ENCODE measurements at regions not wholly inside any gene's neighbourhood (a gene's known extent, or its start where the extent isn't known, plus 50 kb on each side); places are given as distances from the start of the nearest gene placed in this dataset.

DNA sequence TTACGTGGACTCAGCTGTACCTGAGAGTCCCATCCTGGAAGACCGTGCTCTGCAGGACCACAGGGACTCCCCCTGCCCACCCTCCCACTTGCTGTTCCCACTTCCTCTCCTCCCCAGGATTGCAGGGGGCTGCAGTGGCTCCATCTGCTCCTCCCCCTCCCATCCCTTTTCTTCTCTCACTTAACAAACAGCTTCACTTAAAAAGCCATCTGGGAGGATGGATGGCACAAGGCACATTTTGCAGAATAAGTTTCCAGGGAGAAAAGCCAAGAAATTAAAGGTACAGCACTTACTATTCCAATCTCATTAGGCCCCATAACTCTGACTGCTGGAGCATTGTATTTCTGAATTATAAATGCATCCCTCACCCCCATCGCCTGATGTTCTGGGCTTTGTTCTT, 458.7 kb downstream of the PTPRU start:
- H3K36me3 ChIP-seq = no peaks in the 10 kb centered on the region
- no peaks in the 10 kb centered on the region for H3K4me1 ChIP-seq (ENCODE audit: control insufficient read depth in 1 of 2, insufficient read depth in 1 of 2, low read depth in 1 of 2, low read length in 1 of 2)
- no peaks in the 10 kb centered on the region for H3K27me3 ChIP-seq
- H3K4me3 ChIP-seq (ENCODE audit: low read depth in 1 of 2, low read length in 1 of 2) = no peak overlapping the region
- H3K27ac ChIP-seq = no peak overlapping the region
- no peaks in the 10 kb centered on the region for H3K9me3 ChIP-seq
- TF ChIP-seq, protein P1, sequence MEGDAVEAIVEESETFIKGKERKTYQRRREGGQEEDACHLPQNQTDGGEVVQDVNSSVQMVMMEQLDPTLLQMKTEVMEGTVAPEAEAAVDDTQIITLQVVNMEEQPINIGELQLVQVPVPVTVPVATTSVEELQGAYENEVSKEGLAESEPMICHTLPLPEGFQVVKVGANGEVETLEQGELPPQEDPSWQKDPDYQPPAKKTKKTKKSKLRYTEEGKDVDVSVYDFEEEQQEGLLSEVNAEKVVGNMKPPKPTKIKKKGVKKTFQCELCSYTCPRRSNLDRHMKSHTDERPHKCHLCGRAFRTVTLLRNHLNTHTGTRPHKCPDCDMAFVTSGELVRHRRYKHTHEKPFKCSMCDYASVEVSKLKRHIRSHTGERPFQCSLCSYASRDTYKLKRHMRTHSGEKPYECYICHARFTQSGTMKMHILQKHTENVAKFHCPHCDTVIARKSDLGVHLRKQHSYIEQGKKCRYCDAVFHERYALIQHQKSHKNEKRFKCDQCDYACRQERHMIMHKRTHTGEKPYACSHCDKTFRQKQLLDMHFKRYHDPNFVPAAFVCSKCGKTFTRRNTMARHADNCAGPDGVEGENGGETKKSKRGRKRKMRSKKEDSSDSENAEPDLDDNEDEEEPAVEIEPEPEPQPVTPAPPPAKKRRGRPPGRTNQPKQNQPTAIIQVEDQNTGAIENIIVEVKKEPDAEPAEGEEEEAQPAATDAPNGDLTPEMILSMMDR (IDR thresholded peaks at IDR 0.05) = no peak

DNA sequence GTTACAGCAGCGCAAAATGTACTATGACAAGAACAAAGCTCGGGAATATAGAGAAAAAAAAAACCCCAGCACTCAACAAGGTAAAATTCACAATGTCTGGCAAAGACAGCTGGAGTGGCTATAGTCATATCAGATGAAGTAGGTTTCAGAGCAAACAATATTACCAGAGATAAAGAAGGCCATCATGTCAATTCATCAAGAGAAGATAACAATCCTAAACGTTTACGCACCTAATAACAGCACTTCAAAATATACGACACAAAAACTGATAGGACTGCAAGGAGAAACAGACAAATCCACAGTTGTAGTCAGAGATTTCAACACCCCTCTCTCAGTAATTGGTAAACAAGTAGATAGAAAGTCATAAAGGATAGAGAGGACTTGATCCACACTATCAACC, 455.2 kb downstream of the PTPRU start:
- Histone ChIP-seq H3K9me3 (no peaks in the 10 kb centered on the region), H3K27me3 (peaks cover 13% of the 10 kb centered on the region), H3K4me3 (ENCODE audit: low read depth in 1 of 2, low read length in 1 of 2) (no peak overlapping the region), H3K4me1 (ENCODE audit: control insufficient read depth in 1 of 2, insufficient read depth in 1 of 2, low read depth in 1 of 2, low read length in 1 of 2) (no peaks in the 10 kb centered on the region), H3K36me3 (no peaks in the 10 kb centered on the region), H3K27ac (no peak overlapping the region)
- TF ChIP-seq, protein P1 (IDR thresholded peaks at IDR 0.05) = no peak

DNA sequence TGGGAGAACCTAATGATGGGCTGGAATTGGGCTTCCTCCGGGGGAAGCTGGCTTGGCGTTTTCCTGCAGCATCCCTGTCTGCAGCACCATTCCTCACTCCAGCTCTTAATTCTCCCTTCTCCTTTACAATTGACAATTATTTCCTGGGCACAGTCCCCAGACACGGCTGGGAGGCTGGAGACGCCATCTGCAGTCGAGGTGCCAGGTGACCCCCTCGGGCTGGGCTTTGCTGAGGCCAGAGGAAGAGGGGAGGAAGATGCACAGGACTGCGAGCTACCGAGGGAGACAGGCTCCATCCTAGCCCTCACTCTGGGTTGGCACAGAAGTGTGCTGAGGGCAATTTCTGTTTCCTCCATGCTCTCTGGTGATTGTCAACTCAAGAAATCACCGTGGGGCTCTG, 453.8 kb downstream of the PTPRU start:
- Histone ChIP-seq H3K36me3 (no peaks in the 10 kb centered on the region), H3K27me3 (peaks cover 13% of the 10 kb centered on the region), H3K4me3 (ENCODE audit: low read depth in 1 of 2, low read length in 1 of 2) (no peak overlapping the region), H3K27ac (no peak overlapping the region), H3K9me3 (no peaks in the 10 kb centered on the region), H3K4me1 (ENCODE audit: control insufficient read depth in 1 of 2, insufficient read depth in 1 of 2, low read depth in 1 of 2, low read length in 1 of 2) (no peaks in the 10 kb centered on the region)
- TF ChIP-seq, protein P1 (IDR thresholded peaks at IDR 0.05) = no peak

DNA sequence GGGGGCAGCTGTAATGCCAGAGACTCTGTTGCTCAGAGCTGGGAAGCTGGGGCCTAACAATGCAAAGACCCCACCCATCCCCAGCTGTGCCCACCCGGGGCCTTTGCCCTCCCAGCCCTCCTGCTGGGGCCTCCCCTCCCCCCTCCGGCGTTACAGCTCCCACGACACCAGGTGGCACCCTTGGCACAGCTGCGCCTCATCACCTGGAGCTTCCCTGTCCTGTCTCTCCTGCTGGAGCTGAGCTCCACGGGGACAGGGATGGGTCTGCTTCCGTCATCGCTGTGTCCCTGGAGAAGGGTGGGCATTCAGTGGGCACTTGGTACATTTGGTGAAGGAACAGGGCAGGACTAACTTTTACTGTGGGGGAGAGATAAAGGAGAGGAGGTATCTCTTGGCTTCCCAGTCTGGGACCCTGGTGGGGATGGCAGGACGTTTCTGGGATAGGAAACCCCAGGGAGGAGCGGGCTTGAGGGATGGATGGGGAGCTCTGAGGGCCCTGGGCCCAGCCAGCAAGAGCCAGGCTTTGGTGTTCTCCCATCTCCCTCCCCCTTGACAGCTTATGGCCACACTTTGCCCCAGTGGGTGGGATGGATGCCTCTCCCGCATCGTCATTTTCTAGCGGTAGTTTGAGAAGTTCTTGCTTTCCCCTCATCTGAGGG, 453.2 kb downstream of the PTPRU start:
- H3K36me3 ChIP-seq = no peaks in the 10 kb centered on the region
- H3K27ac ChIP-seq = no peak overlapping the region
- TF ChIP-seq, protein P1 (IDR thresholded peaks at IDR 0.05) = no peak
- H3K9me3 ChIP-seq = no peaks in the 10 kb centered on the region
- no peaks in the 10 kb centered on the region for H3K4me1 ChIP-seq (ENCODE audit: control insufficient read depth in 1 of 2, insufficient read depth in 1 of 2, low read depth in 1 of 2, low read length in 1 of 2)
- peaks cover 13% of the 10 kb centered on the region for H3K27me3 ChIP-seq
- H3K4me3 ChIP-seq (ENCODE audit: low read depth in 1 of 2, low read length in 1 of 2) = no peak overlapping the region

DNA sequence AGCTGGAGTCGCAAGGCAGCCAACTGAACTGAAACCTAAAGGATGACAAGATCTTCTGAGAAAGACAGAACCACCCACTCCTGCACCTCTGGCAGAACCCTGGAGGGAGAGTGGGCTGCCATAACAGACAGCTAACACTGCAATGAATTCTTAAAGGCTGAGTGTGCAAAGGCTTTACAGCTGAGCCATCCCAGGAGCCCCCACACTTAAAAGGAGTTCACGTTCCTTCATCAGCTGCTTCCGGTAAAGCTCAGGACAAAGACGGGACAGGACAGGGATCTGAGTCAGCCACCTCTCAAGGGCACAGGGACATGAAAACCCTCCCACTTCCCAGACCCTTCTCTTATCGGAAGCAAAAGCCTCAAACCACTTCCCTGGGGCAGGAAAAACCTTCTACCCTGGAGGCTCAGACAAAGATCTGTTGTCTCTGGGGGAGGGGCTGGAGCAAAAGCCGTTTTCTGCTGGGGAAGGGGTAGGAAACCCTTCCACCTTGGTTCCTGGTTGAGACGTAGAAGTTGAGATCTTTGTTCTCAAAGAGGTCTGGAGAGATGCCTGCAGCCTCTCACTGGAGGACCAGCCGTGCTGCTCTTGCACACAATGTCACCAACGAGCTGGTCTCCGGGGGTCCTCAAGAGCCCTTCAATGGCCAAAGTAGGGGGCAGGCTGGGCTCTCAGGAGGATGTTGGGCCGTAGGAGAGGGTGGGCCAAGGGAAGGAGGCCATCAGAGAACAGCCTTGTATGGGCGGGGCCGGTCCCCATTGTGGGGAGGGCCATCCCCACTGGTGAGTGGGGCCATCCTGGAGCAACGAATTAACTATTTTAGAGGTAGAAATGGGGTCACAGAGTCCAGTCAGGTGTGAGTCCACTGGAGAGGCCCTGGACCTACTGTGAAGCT, 452.4 kb downstream of the PTPRU start:
- TF ChIP-seq, protein P1 (IDR thresholded peaks at IDR 0.05) = no peak
- peaks cover 13% of the 10 kb centered on the region for H3K27me3 ChIP-seq
- H3K27ac ChIP-seq = no peak overlapping the region
- no peaks in the 10 kb centered on the region for H3K36me3 ChIP-seq
- no peak overlapping the region for H3K4me3 ChIP-seq (ENCODE audit: low read depth in 1 of 2, low read length in 1 of 2)
- no peaks in the 10 kb centered on the region for H3K9me3 ChIP-seq
- no peaks in the 10 kb centered on the region for H3K4me1 ChIP-seq (ENCODE audit: control insufficient read depth in 1 of 2, insufficient read depth in 1 of 2, low read depth in 1 of 2, low read length in 1 of 2)
